Activated naive CD4-positive, alpha-beta T cell treated with anti-CD3 and anti-CD28 coated beads, Interleukin-2, amount 10 ng/mL, durations not matched to agents 7 days and 5 days (primary cell): ENCODE measurements at regions not wholly inside any gene's neighbourhood (a gene's known extent, or its start where the extent isn't known, plus 50 kb on each side); places are given as distances from the start of the nearest gene placed in this dataset.
"Not testable (repeated sequence)": the region's sequence is repeated elsewhere in the genome, so short reads cannot be mapped to it uniquely, and the experiment has no call there.

Experiments used
- CTCF ChIA-PET: fragments of 350-600 bp; sonication (Branson Sonifier 250); formaldehyde crosslinking; loops from one replicate; lab custom pipeline; 2021; ENCODE audit warnings: antibody characterized with exemption; lab: Charles Lee
- DNase-seq: peaks from one replicate; pipeline ENCODE4 v3.0.0-alpha.2; 2020
- H3K27ac Mint-ChIP-seq: one replicate; pipeline ENCODE4 v1.8.0; 2021; ENCODE audit warnings: mild to moderate bottlenecking, moderate library complexity, mixed read lengths
- H3K27me3 Mint-ChIP-seq: one replicate; pipeline ENCODE4 v1.8.0; 2021; ENCODE audit warnings: mild to moderate bottlenecking, mixed read lengths
- H3K36me3 Mint-ChIP-seq: one replicate; pipeline ENCODE4 v1.8.0; 2021; ENCODE audit warnings: mixed read lengths
- H3K4me1 Mint-ChIP-seq: one replicate; pipeline ENCODE4 v1.8.0; 2021; ENCODE audit warnings: mixed read lengths
- H3K4me3 Mint-ChIP-seq: one replicate; pipeline ENCODE4 v1.8.0; 2021; ENCODE audit warnings: mild to moderate bottlenecking, moderate library complexity, mixed read lengths
- H3K9me3 Mint-ChIP-seq: one replicate; pipeline ENCODE4 v1.8.0; 2021; ENCODE audit warnings: mixed read lengths

GRCh38 chr2:187050409-187050998 is 201.5 kb upstream of the ZSWIM2 start:
- Mint-ChIP-seq H3K36me3 (no peaks in the 10 kb centered on the region), H3K4me3 (no peak overlapping the region), H3K9me3 (peaks cover 5% of the 10 kb centered on the region), H3K27ac (no peak overlapping the region), H3K27me3 (no peaks in the 10 kb centered on the region), H3K4me1 (peaks cover 4% of the 10 kb centered on the region)
- CTCF ChIA-PET = no interaction called here
- DNase-seq = no peak

GRCh38 chr2:187037310-187037709 is 188.3 kb upstream of the ZSWIM2 start:
- Mint-ChIP-seq H3K36me3 (no peaks in the 10 kb centered on the region), H3K4me1 (no peaks in the 10 kb centered on the region), H3K27ac (no peak overlapping the region), H3K27me3 (no peaks in the 10 kb centered on the region), H3K4me3 (no peak overlapping the region), H3K9me3 (no peaks in the 10 kb centered on the region)
- CTCF ChIA-PET = no interaction called here
- no peak for DNase-seq

GRCh38 chr2:187034434-187034833 is 185.5 kb upstream of the ZSWIM2 start:
- DNase-seq = no peak
- Mint-ChIP-seq H3K4me1 (no peaks in the 10 kb centered on the region), H3K9me3 (no peaks in the 10 kb centered on the region), H3K36me3 (no peaks in the 10 kb centered on the region), H3K27ac (no peak overlapping the region), H3K27me3 (no peaks in the 10 kb centered on the region), H3K4me3 (no peak overlapping the region)
- CTCF ChIA-PET = no interaction called here

GRCh38 chr2:187024739-187025138 is 175.8 kb upstream of the ZSWIM2 start:
- DNase-seq = no peak
- CTCF ChIA-PET = no interaction called here

GRCh38 chr2:187023996-187024395 is 175.0 kb upstream of the ZSWIM2 start:
- CTCF ChIA-PET, H3K9me3 Mint-ChIP-seq, H3K27ac Mint-ChIP-seq, H3K4me1 Mint-ChIP-seq, H3K4me3 Mint-ChIP-seq, H3K27me3 Mint-ChIP-seq, H3K36me3 Mint-ChIP-seq, DNase-seq: not testable (repeated sequence)

More at GRCh38 chr2:187024739-187025138, 175.8 kb upstream of the ZSWIM2 start:
- H3K9me3 Mint-ChIP-seq = peaks cover 5% of the 10 kb centered on the region
- H3K4me3 Mint-ChIP-seq = no peak overlapping the region
- H3K27ac Mint-ChIP-seq = no peak overlapping the region
- H3K36me3 Mint-ChIP-seq = no peaks in the 10 kb centered on the region
- no peaks in the 10 kb centered on the region for H3K4me1 Mint-ChIP-seq
- no peaks in the 10 kb centered on the region for H3K27me3 Mint-ChIP-seq

GRCh38 chr2:187017438-187017837 is 168.5 kb upstream of the ZSWIM2 start:
- Mint-ChIP-seq H3K4me3 (no peak overlapping the region), H3K9me3 (no peaks in the 10 kb centered on the region), H3K27me3 (no peaks in the 10 kb centered on the region), H3K27ac (no peak overlapping the region), H3K4me1 (no peaks in the 10 kb centered on the region), H3K36me3 (no peaks in the 10 kb centered on the region)
- CTCF ChIA-PET = no interaction called here
- DNase-seq = no peak

GRCh38 chr2:187013058-187013457 is 164.1 kb upstream of the ZSWIM2 start:
- no peaks in the 10 kb centered on the region for H3K36me3 Mint-ChIP-seq
- no peaks in the 10 kb centered on the region for H3K4me1 Mint-ChIP-seq
- no peaks in the 10 kb centered on the region for H3K27me3 Mint-ChIP-seq
- CTCF ChIA-PET = interaction anchor here (0.5 to 0.7 kb wide), 2 partner anchors 83 to 439 kb away, joined by 3 read pairs; no protein-coding TSS in a partner anchor
- no peak for DNase-seq
- no peak overlapping the region for H3K4me3 Mint-ChIP-seq
- no peaks in the 10 kb centered on the region for H3K9me3 Mint-ChIP-seq
- H3K27ac Mint-ChIP-seq = no peak overlapping the region

GRCh38 chr2:187011206-187011832 is 162.3 kb upstream of the ZSWIM2 start:
- Mint-ChIP-seq H3K4me3 (no peak overlapping the region), H3K27ac (no peak overlapping the region), H3K9me3 (no peaks in the 10 kb centered on the region), H3K27me3 (no peaks in the 10 kb centered on the region), H3K4me1 (no peaks in the 10 kb centered on the region), H3K36me3 (no peaks in the 10 kb centered on the region)
- CTCF ChIA-PET = no interaction called here
- DNase-seq = no peak

- no peak for DNase-seq
- Mint-ChIP-seq H3K4me3 (no peak overlapping the region), H3K4me1 (no peaks in the 10 kb centered on the region), H3K27me3 (no peaks in the 10 kb centered on the region), H3K36me3 (no peaks in the 10 kb centered on the region), H3K27ac (no peak overlapping the region), H3K9me3 (no peaks in the 10 kb centered on the region)
- CTCF ChIA-PET = no interaction called here
Measured at GRCh38 chr2:187009483-187010239, 160.7 kb upstream of the ZSWIM2 start.

GRCh38 chr2:187008111-187008510 is 159.1 kb upstream of the ZSWIM2 start:
- Mint-ChIP-seq H3K27ac (no peak overlapping the region), H3K9me3 (no peaks in the 10 kb centered on the region), H3K27me3 (no peaks in the 10 kb centered on the region), H3K36me3 (no peaks in the 10 kb centered on the region), H3K4me1 (no peaks in the 10 kb centered on the region), H3K4me3 (no peak overlapping the region)
- CTCF ChIA-PET = no interaction called here
- no peak for DNase-seq

- CTCF ChIA-PET = no interaction called here
- DNase-seq = no peak
- H3K4me1 Mint-ChIP-seq = no peaks in the 10 kb centered on the region
- no peaks in the 10 kb centered on the region for H3K36me3 Mint-ChIP-seq
- H3K4me3 Mint-ChIP-seq = no peak overlapping the region
- no peaks in the 10 kb centered on the region for H3K27me3 Mint-ChIP-seq
- H3K27ac Mint-ChIP-seq = no peak overlapping the region
- H3K9me3 Mint-ChIP-seq = peaks cover 5% of the 10 kb centered on the region
Measured at GRCh38 chr2:187003611-187004010, 154.6 kb upstream of the ZSWIM2 start.

GRCh38 chr2:187003038-187003554 is 154.1 kb upstream of the ZSWIM2 start:
- no peaks in the 10 kb centered on the region for H3K27me3 Mint-ChIP-seq
- H3K9me3 Mint-ChIP-seq = peaks cover 5% of the 10 kb centered on the region
- CTCF ChIA-PET = no interaction called here
- no peak overlapping the region for H3K4me3 Mint-ChIP-seq
- no peaks in the 10 kb centered on the region for H3K4me1 Mint-ChIP-seq
- DNase-seq = no peak
- H3K36me3 Mint-ChIP-seq = no peaks in the 10 kb centered on the region
- H3K27ac Mint-ChIP-seq = no peak overlapping the region

GRCh38 chr2:187002242-187002641 is 153.3 kb upstream of the ZSWIM2 start:
- Mint-ChIP-seq H3K36me3 (no peaks in the 10 kb centered on the region), H3K4me3 (no peak overlapping the region), H3K9me3 (peaks cover 5% of the 10 kb centered on the region), H3K27me3 (no peaks in the 10 kb centered on the region), H3K27ac (no peak overlapping the region), H3K4me1 (no peaks in the 10 kb centered on the region)
- CTCF ChIA-PET = no interaction called here
- no peak for DNase-seq

- Mint-ChIP-seq H3K36me3 (no peaks in the 10 kb centered on the region), H3K9me3 (peaks cover 5% of the 10 kb centered on the region), H3K4me3 (no peak overlapping the region), H3K4me1 (no peaks in the 10 kb centered on the region), H3K27ac (no peak overlapping the region), H3K27me3 (no peaks in the 10 kb centered on the region)
- CTCF ChIA-PET = no interaction called here
- no peak for DNase-seq
Measured at GRCh38 chr2:187001248-187001647, 152.3 kb upstream of the ZSWIM2 start.

- Mint-ChIP-seq H3K4me3 (no peak overlapping the region), H3K4me1 (no peaks in the 10 kb centered on the region), H3K27me3 (no peaks in the 10 kb centered on the region), H3K36me3 (no peaks in the 10 kb centered on the region), H3K9me3 (no peaks in the 10 kb centered on the region), H3K27ac (no peak overlapping the region)
- no peak for DNase-seq
- CTCF ChIA-PET = no interaction called here
Measured at GRCh38 chr2:186995092-186995491, 146.1 kb upstream of the ZSWIM2 start.
